HCT116 (cell line): ENCODE measurements at regions not wholly inside any gene's neighbourhood (a gene's known extent, or its start where the extent isn't known, plus 50 kb on each side); places are given as distances from the start of the nearest gene placed in this dataset.

Experiments
- ATAC-seq: fragments of 200-7000 bp; cut with Tn5 transposase; 2 replicates; pipeline ENCODE4 v1.9.1; 2020; ENCODE audit warnings: mild to moderate bottlenecking, moderate library complexity
- BruUV-seq: library from RNA; stranded (reverse); fragments of 400-500 nt; replicated peaks from 2 replicates; lab custom pipeline; 2021; lab: Mats Ljungman, UMichigan
- CTCF ChIA-PET: fragments of 300-600 bp; sonication (Branson Sonifier 250); formaldehyde crosslinking; loops from one replicate; lab custom pipeline; 2021; ENCODE audit warnings: antibody characterized with exemption; lab: Charles Lee
- POLR2A ChIA-PET: fragments of 300-600, 350-600 bp; sonication (Branson Sonifier 250); formaldehyde crosslinking; loops from one replicate; lab custom pipeline; 2021; ENCODE audit warnings: antibody characterized with exemption; lab: Charles Lee
- RAD21 ChIA-PET, 2 experiments: fragments of 300-600 bp; sonication (Branson Sonifier 250); formaldehyde crosslinking; loops; one replicate each; lab custom pipeline; 2023; ENCODE audit warnings: low total read pairs in 2 of 2; ENCODE audit not compliant: uncharacterized antibody in 2 of 2, unreplicated experiment in 2 of 2, low non-redundant PET in 1 of 2; lab: Charles Lee
- DNase-seq: peaks from one replicate; pipeline ENCODE4 v3.0.0-alpha.2; 2010; ENCODE audit warnings: low read depth, low spot score
- H2AFZ ChIP-seq: fragments of 200-600 bp; shearing (Covaris generic), sonication (generic); 2 replicates; pipeline ENCODE4 v1.6.1; 2017; ENCODE audit warnings: low read depth, mixed run types, mixed read lengths, antibody characterized with exemption, low read length; ENCODE audit not compliant: poor library complexity, severe bottlenecking
- H3K27ac ChIP-seq: 2 replicates; pipeline ENCODE4 v1.5.1; 2012; ENCODE audit warnings: low read depth, low read length
- H3K27me3 ChIP-seq: fragments of 200-600 bp; sonication (generic); 2 replicates; pipeline ENCODE4 v1.6.1; 2016; ENCODE audit warnings: mixed run types, low read length, mixed read lengths; ENCODE audit not compliant: insufficient read depth
- H3K36me3 ChIP-seq, 2 experiments: fragments of 200-500 bp in 1 of 2; fragments of 200-600 bp in 1 of 2; sonication (Bioruptor generic) in 1 of 2; sonication (generic) in 1 of 2; 2 replicates each; pipeline versions ENCODE4 v1.5.1 to v1.6.1; 2014 to 2016; ENCODE audit warnings: low read length in 2 of 2, inconsistent platforms in 1 of 2, mixed read lengths in 1 of 2, mixed run types in 1 of 2; ENCODE audit not compliant: insufficient read depth in 2 of 2, control insufficient read depth in 1 of 2
- H3K4me1 ChIP-seq, 2 experiments: fragments of 200-600 bp in 1 of 2; sonication (generic) in 1 of 2; 2 replicates each; pipeline versions ENCODE4 v1.5.1 to v1.6.1; 2012 to 2017; ENCODE audit warnings: low read length in 2 of 2, inconsistent platforms in 1 of 2, mild to moderate bottlenecking in 1 of 2, mixed read lengths in 1 of 2, mixed run types in 1 of 2, moderate library complexity in 1 of 2; ENCODE audit not compliant: insufficient read depth in 2 of 2, control insufficient read depth in 1 of 2
- H3K4me2 ChIP-seq: fragments of 200-600 bp; sonication (generic); 2 replicates; pipeline ENCODE4 v1.6.1; 2017; ENCODE audit warnings: mixed run types, low read length, mixed read lengths
- H3K4me3 ChIP-seq, 2 experiments: fragments of 200-600 bp in 1 of 2; sonication (generic) in 1 of 2; replicated peaks in 1 of 2; 2 replicates each; pipeline ENCODE4 v1.5.1; 2011 to 2016; ENCODE audit warnings: low read length in 2 of 2, control low read depth in 1 of 2, low read depth in 1 of 2, mild to moderate bottlenecking in 1 of 2, mixed read lengths in 1 of 2, mixed run types in 1 of 2
- H3K79me2 ChIP-seq: fragments of 200-600 bp; sonication (generic); 2 replicates; pipeline ENCODE4 v1.6.1; 2017; ENCODE audit warnings: mild to moderate bottlenecking, mixed run types, low read length, moderate library complexity, mixed read lengths; ENCODE audit not compliant: insufficient read depth
- H3K9ac ChIP-seq: fragments of 200-600 bp; sonication (generic); 2 replicates; pipeline ENCODE4 v1.6.1; 2016; ENCODE audit warnings: low read length, mixed read lengths
- H3K9me2 ChIP-seq: fragments of 200-600 bp; sonication (generic), shearing (Covaris generic); 2 replicates; pipeline ENCODE4 v1.6.1; 2017; ENCODE audit warnings: mixed run types, mild to moderate bottlenecking, moderate library complexity; ENCODE audit not compliant: insufficient read depth
- H3K9me3 ChIP-seq, 2 experiments: fragments of 200-500 bp in 1 of 2; fragments of 200-600 bp in 1 of 2; sonication (Bioruptor generic) in 1 of 2; sonication (generic) in 1 of 2; 2 replicates each; pipeline ENCODE4 v1.6.1; 2014 to 2017; ENCODE audit warnings: low read length in 2 of 2, mixed read lengths in 2 of 2, inconsistent platforms in 1 of 2, low read depth in 1 of 2, mild to moderate bottlenecking in 1 of 2, mixed run types in 1 of 2, moderate library complexity in 1 of 2; ENCODE audit not compliant: control insufficient read depth in 1 of 2, insufficient read depth in 1 of 2
- H4K20me1 ChIP-seq: fragments of 200-600 bp; sonication (generic), shearing (Covaris generic); 2 replicates; pipeline ENCODE4 v1.6.1; 2017; ENCODE audit warnings: mixed run types, mild to moderate bottlenecking, moderate library complexity; ENCODE audit not compliant: insufficient read depth
- CBX3 ChIP-seq: IDR thresholded peaks from 2 replicates; pipeline ENCODE4 v1.6.1; 2012; ENCODE audit warnings: low read depth
- CEBPB ChIP-seq: IDR thresholded peaks from 2 replicates; pipeline ENCODE4 v1.6.1; 2012; ENCODE audit warnings: low read depth
- EGR1 ChIP-seq: IDR thresholded peaks from 2 replicates; pipeline ENCODE4 v1.6.1; 2012; ENCODE audit warnings: low read depth
- EZH2phosphoT487 ChIP-seq: fragments of 200-600 bp; IDR thresholded peaks from 2 replicates; pipeline ENCODE4 v1.6.1; 2018; ENCODE audit warnings: antibody characterized with exemption, borderline replicate concordance
- RAD21 ChIP-seq: IDR thresholded peaks from 2 replicates; pipeline ENCODE4 v1.6.1; 2012; ENCODE audit warnings: low read depth, mild to moderate bottlenecking
- SIN3A ChIP-seq: IDR thresholded peaks from 2 replicates; pipeline ENCODE4 v1.6.1; 2012; ENCODE audit warnings: low read depth
- SP1 ChIP-seq: IDR thresholded peaks from 2 replicates; pipeline ENCODE4 v1.6.1; 2012; ENCODE audit warnings: low read depth
- TCF7L2 ChIP-seq: IDR thresholded peaks from 2 replicates; pipeline ENCODE4 v1.7.0; 2011; ENCODE audit warnings: borderline replicate concordance, inconsistent platforms; ENCODE audit not compliant: insufficient read depth, insufficient read length; ENCODE audit errors: extremely low read depth
- YY1 ChIP-seq: IDR thresholded peaks from 2 replicates; pipeline ENCODE4 v1.6.1; 2011; ENCODE audit warnings: low read length, low read depth, moderate library complexity, mild to moderate bottlenecking; ENCODE audit not compliant: insufficient replicate concordance; ENCODE audit errors: extremely low read depth
- ZFX ChIP-seq: fragments of 450-650 bp; IDR thresholded peaks from 2 replicates; pipeline ENCODE4 v1.6.1; 2017
- intact Hi-C: fragments of 100-400 bp; cut with micrococcal nuclease; formaldehyde crosslinking; loops from 2 replicates; pipeline ENCODE4 v1.10.0; 2022
- TF ChIP-seq, protein P1 (sequence below), 3 experiments: fragments of 200-600 bp in 1 of 3; sonication (generic) in 1 of 3; IDR thresholded peaks in 2 of 3; conservative IDR thresholded peaks in 1 of 3; 2 replicates each; pipeline ENCODE4 v1.5.1; 2012 to 2017; ENCODE audit warnings: low read depth in 2 of 3, low read length in 2 of 3, antibody characterized with exemption in 1 of 3, borderline replicate concordance in 1 of 3, control low read depth in 1 of 3, mild to moderate bottlenecking in 1 of 3, mixed read lengths in 1 of 3, mixed run types in 1 of 3, moderate library complexity in 1 of 3; ENCODE audit not compliant: insufficient read depth in 1 of 3

GRCh38 chr21:35461700-35462099, 412.6 kb upstream of the RUNX1 start:
- ATAC-seq (no peak), DNase-seq (no peak)
- Histone ChIP-seq H3K27me3 (no peaks in the 10 kb centered on the region), H3K4me2 (no peak overlapping the region), H3K27ac (no peak overlapping the region), H3K9me3 (no peaks in the 10 kb centered on the region), H3K9ac (no peak overlapping the region), H4K20me1 (no peaks in the 10 kb centered on the region), H3K36me3 (no peaks in the 10 kb centered on the region), H2AFZ (peak overlapping the region; percentile 5), H3K9me2 (no peaks in the 10 kb centered on the region), H3K79me2 (no peaks in the 10 kb centered on the region), H3K4me1 (peaks cover 0 to 3% of the 10 kb centered on the region in 2 experiments; a peak in 1 of 4 replicates), H3K4me3 (no peak overlapping the region)
- intact Hi-C loops: no loop called here
- BruUV-seq: no TSS peak
- TF ChIP-seq EGR1: no peak
- no peak for TF ChIP-seq CBX3
- TF ChIP-seq, protein P1, sequence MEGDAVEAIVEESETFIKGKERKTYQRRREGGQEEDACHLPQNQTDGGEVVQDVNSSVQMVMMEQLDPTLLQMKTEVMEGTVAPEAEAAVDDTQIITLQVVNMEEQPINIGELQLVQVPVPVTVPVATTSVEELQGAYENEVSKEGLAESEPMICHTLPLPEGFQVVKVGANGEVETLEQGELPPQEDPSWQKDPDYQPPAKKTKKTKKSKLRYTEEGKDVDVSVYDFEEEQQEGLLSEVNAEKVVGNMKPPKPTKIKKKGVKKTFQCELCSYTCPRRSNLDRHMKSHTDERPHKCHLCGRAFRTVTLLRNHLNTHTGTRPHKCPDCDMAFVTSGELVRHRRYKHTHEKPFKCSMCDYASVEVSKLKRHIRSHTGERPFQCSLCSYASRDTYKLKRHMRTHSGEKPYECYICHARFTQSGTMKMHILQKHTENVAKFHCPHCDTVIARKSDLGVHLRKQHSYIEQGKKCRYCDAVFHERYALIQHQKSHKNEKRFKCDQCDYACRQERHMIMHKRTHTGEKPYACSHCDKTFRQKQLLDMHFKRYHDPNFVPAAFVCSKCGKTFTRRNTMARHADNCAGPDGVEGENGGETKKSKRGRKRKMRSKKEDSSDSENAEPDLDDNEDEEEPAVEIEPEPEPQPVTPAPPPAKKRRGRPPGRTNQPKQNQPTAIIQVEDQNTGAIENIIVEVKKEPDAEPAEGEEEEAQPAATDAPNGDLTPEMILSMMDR (IDR thresholded peaks at IDR 0.05 in 2 of 3, conservative IDR thresholded peaks at IDR 0.05 in 1 of 3; ENCODE audit: borderline replicate concordance in 1 of 3, insufficient read depth in 1 of 3, low read depth in 2 of 3, low read length in 2 of 3): no peak
- no peak for TF ChIP-seq EZH2phosphoT487
- TF ChIP-seq TCF7L2: no peak
- TF ChIP-seq ZFX: no peak
- ChIA-PET CTCF (no interaction called here), RAD21 (no interaction called here), POLR2A (no interaction called here)

- no TSS peak for BruUV-seq
- H3K9me3 ChIP-seq: no peaks in the 10 kb centered on the region
- no peak overlapping the region for H3K9ac ChIP-seq
- TF ChIP-seq SP1 (no peak), RAD21 (no peak), SIN3A (no peak), CEBPB (no peak), EZH2phosphoT487 (no peak), EGR1 (no peak), YY1 (no peak)
- no peaks in the 10 kb centered on the region for H3K79me2 ChIP-seq
- CTCF ChIA-PET: no interaction called here
- POLR2A ChIA-PET: no interaction called here
- H3K9me2 ChIP-seq: no peaks in the 10 kb centered on the region
- no peaks in the 10 kb centered on the region for H3K27me3 ChIP-seq
- H2AFZ ChIP-seq: no peak overlapping the region
- H3K36me3 ChIP-seq: no peaks in the 10 kb centered on the region
- H3K4me1 ChIP-seq: peaks cover 0 to 3% of the 10 kb centered on the region in 2 experiments; a peak in 1 of 4 replicates
- H3K27ac ChIP-seq: no peak overlapping the region
- no peak overlapping the region for H3K4me3 ChIP-seq
- no peak for ATAC-seq
- H3K4me2 ChIP-seq: no peak overlapping the region
- H4K20me1 ChIP-seq: no peaks in the 10 kb centered on the region
- intact Hi-C loops: no loop called here
- RAD21 ChIA-PET: no interaction called here
- no peak for DNase-seq
These were observed 411.3 kb upstream of the RUNX1 start for GRCh38 chr21:35460441-35460840.
